Fibroblast of mammary gland (primary cell): ENCODE measurements at regions not wholly inside any gene's neighbourhood (a gene's known extent, or its start where the extent isn't known, plus 50 kb on each side); places are given as distances from the start of the nearest gene placed in this dataset.

Experiments used
- DNase-seq: peaks from one replicate; pipeline ENCODE4 v3.0.0-alpha.2; 2010; ENCODE audit warnings: low read depth
- H3K4me3 ChIP-seq: 2 replicates; pipeline ENCODE4 v1.5.1; 2011; ENCODE audit warnings: low read depth, mild to moderate bottlenecking, low read length, moderate library complexity; ENCODE audit not compliant: control insufficient read depth
- TF ChIP-seq, protein P1 (sequence below): conservative IDR thresholded peaks from 2 replicates; pipeline ENCODE4 v1.5.1; 2011; ENCODE audit warnings: low read depth, low read length, inconsistent platforms; ENCODE audit not compliant: control insufficient read depth, insufficient read depth

DNA sequence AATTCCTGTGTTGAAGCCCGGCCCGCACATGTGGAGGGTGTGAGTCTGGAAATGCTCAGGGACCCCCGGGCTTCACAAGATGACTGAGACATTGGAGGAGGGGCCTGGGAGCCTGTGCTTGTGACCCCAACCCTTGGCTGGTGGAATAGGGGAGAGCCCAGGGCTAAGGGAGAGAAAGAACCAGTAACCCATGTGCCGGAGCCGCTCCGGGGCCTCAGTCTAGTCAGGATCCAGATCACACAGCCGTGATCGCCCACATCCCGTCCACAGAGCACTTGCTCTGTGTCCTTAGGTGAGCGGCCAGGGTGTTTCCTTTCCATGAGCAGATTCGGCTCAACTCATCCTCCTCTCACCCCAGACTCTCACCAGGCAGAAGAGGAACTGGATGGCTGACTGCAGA is 152.3 kb upstream of the RPS6KA2 start:
- no peak overlapping the region for H3K4me3 ChIP-seq
- DNase-seq: no peak
- TF ChIP-seq, protein P1, sequence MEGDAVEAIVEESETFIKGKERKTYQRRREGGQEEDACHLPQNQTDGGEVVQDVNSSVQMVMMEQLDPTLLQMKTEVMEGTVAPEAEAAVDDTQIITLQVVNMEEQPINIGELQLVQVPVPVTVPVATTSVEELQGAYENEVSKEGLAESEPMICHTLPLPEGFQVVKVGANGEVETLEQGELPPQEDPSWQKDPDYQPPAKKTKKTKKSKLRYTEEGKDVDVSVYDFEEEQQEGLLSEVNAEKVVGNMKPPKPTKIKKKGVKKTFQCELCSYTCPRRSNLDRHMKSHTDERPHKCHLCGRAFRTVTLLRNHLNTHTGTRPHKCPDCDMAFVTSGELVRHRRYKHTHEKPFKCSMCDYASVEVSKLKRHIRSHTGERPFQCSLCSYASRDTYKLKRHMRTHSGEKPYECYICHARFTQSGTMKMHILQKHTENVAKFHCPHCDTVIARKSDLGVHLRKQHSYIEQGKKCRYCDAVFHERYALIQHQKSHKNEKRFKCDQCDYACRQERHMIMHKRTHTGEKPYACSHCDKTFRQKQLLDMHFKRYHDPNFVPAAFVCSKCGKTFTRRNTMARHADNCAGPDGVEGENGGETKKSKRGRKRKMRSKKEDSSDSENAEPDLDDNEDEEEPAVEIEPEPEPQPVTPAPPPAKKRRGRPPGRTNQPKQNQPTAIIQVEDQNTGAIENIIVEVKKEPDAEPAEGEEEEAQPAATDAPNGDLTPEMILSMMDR: no peak

- TF ChIP-seq, protein P1: no peak
- DNase-seq: no peak
- H3K4me3 ChIP-seq: no peak overlapping the region
Observed at GRCh38 chr6:166778776-166779175, 151.7 kb upstream of the RPS6KA2 start.

- DNase-seq: no peak
- TF ChIP-seq, protein P1: no peak
- no peak overlapping the region for H3K4me3 ChIP-seq
Observed at GRCh38 chr6:166778046-166778445, 151.0 kb upstream of the RPS6KA2 start.

GRCh38 chr6:166777096-166777630 is 150.1 kb upstream of the RPS6KA2 start:
- TF ChIP-seq, protein P1: no peak
- DNase-seq: no peak
- no peak overlapping the region for H3K4me3 ChIP-seq

- TF ChIP-seq, protein P1: no peak
- DNase-seq: no peak
- no peak overlapping the region for H3K4me3 ChIP-seq
Observed at GRCh38 chr6:166776571-166776970, 149.5 kb upstream of the RPS6KA2 start.

DNA sequence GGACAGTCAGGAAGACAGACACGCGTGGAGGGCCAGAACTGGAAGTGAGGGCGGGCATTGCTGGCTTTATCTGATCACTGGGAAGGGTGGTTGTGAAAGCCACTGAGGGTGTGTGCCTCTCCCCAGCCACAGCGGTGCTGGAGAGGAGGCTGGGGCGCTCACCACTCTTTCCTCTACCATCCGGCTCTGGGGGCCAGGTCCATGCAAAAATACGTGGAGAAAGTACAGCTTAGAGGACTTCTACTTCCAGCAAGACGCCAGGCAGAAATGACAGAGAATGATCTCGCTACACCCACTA is 148.8 kb upstream of the RPS6KA2 start:
- TF ChIP-seq, protein P1: no peak

More for the DNA sequence above, 148.8 kb upstream of the RPS6KA2 start:
- DNase-seq: no peak
- no peak overlapping the region for H3K4me3 ChIP-seq
